ENCODE measurements at regions not wholly inside any gene's neighbourhood (a gene's known extent, or its start where the extent isn't known, plus 50 kb on each side); places are given as distances from the start of the nearest gene placed in this dataset.

DNA sequence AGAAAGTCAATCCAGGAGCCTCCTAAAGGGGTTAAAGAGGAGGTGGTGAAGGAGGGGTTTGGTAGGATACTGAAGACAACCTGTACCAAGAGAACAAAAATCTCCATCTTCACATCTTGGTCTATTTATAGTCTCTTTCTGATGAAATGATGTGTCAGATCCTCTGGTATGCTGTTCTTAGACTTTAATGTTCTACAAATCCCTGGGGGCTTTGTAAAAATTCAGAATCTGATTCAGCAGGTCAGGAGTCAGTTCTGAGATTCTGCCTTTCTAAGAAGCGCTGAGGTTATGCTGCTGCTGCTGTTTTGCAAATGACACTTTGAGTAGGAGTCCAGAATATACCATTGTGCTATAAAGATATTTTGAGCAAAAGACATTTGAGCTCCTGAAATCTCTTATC lies 172.9 kb upstream of the GLRA2 start:
- peak; percentile 60 for DNase-seq (ENCODE audit: low read depth)
- TF ChIP-seq, protein P1, sequence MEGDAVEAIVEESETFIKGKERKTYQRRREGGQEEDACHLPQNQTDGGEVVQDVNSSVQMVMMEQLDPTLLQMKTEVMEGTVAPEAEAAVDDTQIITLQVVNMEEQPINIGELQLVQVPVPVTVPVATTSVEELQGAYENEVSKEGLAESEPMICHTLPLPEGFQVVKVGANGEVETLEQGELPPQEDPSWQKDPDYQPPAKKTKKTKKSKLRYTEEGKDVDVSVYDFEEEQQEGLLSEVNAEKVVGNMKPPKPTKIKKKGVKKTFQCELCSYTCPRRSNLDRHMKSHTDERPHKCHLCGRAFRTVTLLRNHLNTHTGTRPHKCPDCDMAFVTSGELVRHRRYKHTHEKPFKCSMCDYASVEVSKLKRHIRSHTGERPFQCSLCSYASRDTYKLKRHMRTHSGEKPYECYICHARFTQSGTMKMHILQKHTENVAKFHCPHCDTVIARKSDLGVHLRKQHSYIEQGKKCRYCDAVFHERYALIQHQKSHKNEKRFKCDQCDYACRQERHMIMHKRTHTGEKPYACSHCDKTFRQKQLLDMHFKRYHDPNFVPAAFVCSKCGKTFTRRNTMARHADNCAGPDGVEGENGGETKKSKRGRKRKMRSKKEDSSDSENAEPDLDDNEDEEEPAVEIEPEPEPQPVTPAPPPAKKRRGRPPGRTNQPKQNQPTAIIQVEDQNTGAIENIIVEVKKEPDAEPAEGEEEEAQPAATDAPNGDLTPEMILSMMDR (IDR thresholded peaks at IDR 0.05; ENCODE audit: insufficient read depth, low read depth, low read length, missing control alignments) = no peak
- H3K4me3 ChIP-seq (ENCODE audit: low read length) = no peak overlapping the region

DNA sequence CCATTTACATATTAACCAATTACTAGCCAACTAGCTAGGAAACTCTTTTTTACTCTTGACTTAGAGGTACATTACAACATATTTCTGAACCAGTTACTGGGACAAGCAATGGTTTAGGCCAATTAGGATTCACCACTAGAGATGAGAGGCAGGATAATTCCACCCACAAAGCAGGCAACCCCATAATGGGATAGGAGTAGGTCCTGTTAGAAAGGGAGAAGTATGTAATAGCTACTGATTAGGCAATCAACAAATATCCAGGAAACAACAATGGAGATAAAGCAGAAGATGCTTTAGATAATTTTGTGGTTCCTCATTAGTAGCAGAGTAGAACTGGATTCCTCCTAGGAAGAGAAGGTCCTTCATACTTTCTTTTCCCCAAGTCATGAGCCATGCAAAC lies 173.8 kb upstream of the GLRA2 start:
- no peak for DNase-seq (ENCODE audit: low read depth)
- TF ChIP-seq, protein P1 (IDR thresholded peaks at IDR 0.05; ENCODE audit: insufficient read depth, low read depth, low read length, missing control alignments) = no peak
- H3K4me3 ChIP-seq (ENCODE audit: low read length) = no peak overlapping the region

DNA sequence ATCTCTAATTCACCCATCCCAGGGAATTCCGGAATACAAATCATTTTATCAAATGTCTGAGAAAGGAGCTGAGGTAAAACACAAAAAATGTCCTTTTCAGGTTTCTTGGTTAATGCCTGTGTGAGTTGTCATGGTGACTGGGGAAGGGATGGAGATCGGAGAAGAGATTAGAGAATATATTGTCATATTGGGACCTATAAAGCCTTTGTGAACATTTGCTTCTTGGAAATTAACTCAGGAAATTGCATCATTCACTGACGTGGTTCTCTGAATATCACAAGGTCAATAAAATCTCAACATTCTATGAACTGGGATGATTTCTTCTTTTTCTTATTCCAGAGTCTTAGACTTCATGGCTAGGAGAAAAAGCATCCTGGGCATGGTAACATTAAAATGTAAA lies 174.8 kb upstream of the GLRA2 start:
- TF ChIP-seq, protein P1 (IDR thresholded peaks at IDR 0.05; ENCODE audit: insufficient read depth, low read depth, low read length, missing control alignments) = no peak
- no peak overlapping the region for H3K4me3 ChIP-seq (ENCODE audit: low read length)
- DNase-seq (ENCODE audit: low read depth) = no peak

DNA sequence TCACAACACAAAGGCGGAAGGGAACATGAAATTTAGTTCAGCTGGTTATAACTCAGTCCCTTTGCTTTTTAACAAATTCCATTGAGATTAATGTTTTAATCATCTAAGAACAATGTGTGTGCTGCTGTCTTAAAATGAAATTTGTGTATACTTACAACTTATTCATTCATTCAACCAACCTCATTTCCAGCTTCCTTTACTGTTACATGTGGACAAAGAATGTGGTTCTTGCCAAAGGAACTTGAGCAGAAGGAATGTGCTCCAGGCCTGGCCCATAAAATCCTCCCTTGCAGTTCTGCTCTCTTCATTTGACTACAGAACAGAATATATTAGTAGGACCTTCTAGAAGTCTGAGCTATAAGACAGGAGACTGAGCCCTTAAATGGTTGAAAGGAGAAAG lies 176.8 kb upstream of the GLRA2 start:
- TF ChIP-seq, protein P1 (IDR thresholded peaks at IDR 0.05; ENCODE audit: insufficient read depth, low read depth, low read length, missing control alignments) = no peak
- DNase-seq (ENCODE audit: low read depth) = no peak
- H3K4me3 ChIP-seq (ENCODE audit: low read length) = no peak overlapping the region

DNA sequence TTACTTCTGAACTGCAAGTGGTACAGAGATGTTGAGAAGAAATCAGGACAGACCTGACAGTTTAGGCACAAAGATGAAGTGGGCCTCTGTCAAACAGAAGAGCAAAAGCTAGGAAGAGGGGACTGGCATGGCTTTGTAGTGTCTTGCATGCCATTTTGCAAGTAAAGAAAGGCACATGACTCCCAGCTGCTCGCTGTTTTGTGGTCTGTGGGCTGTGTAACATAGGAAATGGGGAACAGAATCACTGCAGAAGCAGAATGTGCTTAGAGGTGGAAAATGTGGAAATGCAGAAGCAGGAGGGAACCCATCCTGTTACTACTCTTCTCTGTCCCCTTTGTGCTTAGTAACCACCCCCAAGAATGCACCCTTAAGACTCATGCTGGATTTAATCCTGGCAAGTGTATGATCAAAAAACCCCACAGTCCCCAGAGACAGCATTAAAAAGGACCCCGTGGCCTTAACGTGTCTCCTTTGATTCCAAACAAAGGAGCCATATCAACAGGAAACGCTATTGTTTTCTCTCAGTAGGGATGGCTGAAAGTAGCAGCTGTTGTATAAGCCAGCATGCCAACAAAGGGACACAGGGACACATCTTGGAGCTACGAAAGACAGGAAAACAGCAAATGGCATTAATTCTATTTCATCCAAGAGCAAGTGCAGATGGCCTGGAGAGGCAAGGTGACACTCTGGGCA lies 177.6 kb upstream of the GLRA2 start:
- no peak for DNase-seq (ENCODE audit: low read depth)

DNA sequence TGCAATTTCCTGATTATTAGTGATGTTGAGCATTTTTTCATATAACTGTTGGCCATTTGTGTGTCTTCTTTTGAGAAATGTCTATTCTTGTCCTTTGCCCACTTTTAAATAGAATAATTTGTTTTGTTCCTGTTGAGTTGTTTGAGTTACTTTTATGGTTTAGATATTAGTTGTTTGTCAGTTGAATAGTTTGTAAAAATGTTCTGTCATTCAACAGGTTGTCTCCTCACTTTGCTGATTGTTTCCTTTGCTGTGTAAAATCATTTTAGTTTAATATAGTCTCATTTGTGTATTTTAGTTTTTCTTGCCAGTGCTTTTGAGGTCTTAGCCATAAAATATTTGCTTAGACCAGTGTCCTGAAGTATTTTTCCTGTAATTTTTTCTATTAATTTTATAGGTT lies 181.8 kb upstream of the GLRA2 start:
- no peak overlapping the region for H3K4me3 ChIP-seq (ENCODE audit: low read length)

More for the DNA sequence above, 177.6 kb upstream of the GLRA2 start:
- no peak overlapping the region for H3K4me3 ChIP-seq (ENCODE audit: low read length)
- TF ChIP-seq, protein P1 (IDR thresholded peaks at IDR 0.05; ENCODE audit: insufficient read depth, low read depth, low read length, missing control alignments) = no peak

More for the DNA sequence above, 181.8 kb upstream of the GLRA2 start:
- TF ChIP-seq, protein P1 (IDR thresholded peaks at IDR 0.05; ENCODE audit: insufficient read depth, low read depth, low read length, missing control alignments) = no peak
- DNase-seq (ENCODE audit: low read depth) = no peak
